ENCODE measurements at regions not wholly inside any gene's neighbourhood (a gene's known extent, or its start where the extent isn't known, plus 50 kb on each side); places are given as distances from the start of the nearest gene placed in this dataset.

- no peak for TF ChIP-seq CTCF (conservative IDR thresholded peaks at IDR 0.05)
- H3K27ac Mint-ChIP-seq (ENCODE audit: unreplicated experiment) = no peak overlapping the region
- H3K4me1 Mint-ChIP-seq = peaks cover 8% of the 10 kb centered on the region
- DNase-seq (ENCODE audit: low read depth, low spot score) = no peak
- H3K9me3 Mint-ChIP-seq = peaks cover 4% of the 10 kb centered on the region
- H3K36me3 Mint-ChIP-seq (ENCODE audit: low read depth) = no peaks in the 10 kb centered on the region
- H3K4me3 Mint-ChIP-seq = no peak overlapping the region
- H3K27me3 Mint-ChIP-seq (ENCODE audit: low read depth) = no peaks in the 10 kb centered on the region
These were observed 93.3 kb upstream of the SPRED2 start for GRCh38 chr2:65525616-65526231.

GRCh38 chr2:65522922-65523321 lies 90.5 kb upstream of the SPRED2 start:
- H3K9me3 Mint-ChIP-seq = peaks cover 14% of the 10 kb centered on the region
- H3K4me1 Mint-ChIP-seq = peaks cover 8% of the 10 kb centered on the region
- TF ChIP-seq CTCF (conservative IDR thresholded peaks at IDR 0.05) = no peak
- H3K4me3 Mint-ChIP-seq = no peak overlapping the region
- no peaks in the 10 kb centered on the region for H3K27me3 Mint-ChIP-seq (ENCODE audit: low read depth)
- no peak for DNase-seq (ENCODE audit: low read depth, low spot score)
- no peak overlapping the region for H3K27ac Mint-ChIP-seq (ENCODE audit: unreplicated experiment)
- H3K36me3 Mint-ChIP-seq (ENCODE audit: low read depth) = peaks cover 3% of the 10 kb centered on the region

- no peak for DNase-seq (ENCODE audit: low read depth, low spot score)
- TF ChIP-seq CTCF (conservative IDR thresholded peaks at IDR 0.05) = no peak
- no peak overlapping the region for H3K4me3 Mint-ChIP-seq
- H3K9me3 Mint-ChIP-seq = peaks cover 14% of the 10 kb centered on the region
- H3K36me3 Mint-ChIP-seq (ENCODE audit: low read depth) = peaks cover 3% of the 10 kb centered on the region
- no peak overlapping the region for H3K27ac Mint-ChIP-seq (ENCODE audit: unreplicated experiment)
- no peaks in the 10 kb centered on the region for H3K4me1 Mint-ChIP-seq
- no peaks in the 10 kb centered on the region for H3K27me3 Mint-ChIP-seq (ENCODE audit: low read depth)
These were observed 86.4 kb upstream of the SPRED2 start for GRCh38 chr2:65518751-65519150.

DNA sequence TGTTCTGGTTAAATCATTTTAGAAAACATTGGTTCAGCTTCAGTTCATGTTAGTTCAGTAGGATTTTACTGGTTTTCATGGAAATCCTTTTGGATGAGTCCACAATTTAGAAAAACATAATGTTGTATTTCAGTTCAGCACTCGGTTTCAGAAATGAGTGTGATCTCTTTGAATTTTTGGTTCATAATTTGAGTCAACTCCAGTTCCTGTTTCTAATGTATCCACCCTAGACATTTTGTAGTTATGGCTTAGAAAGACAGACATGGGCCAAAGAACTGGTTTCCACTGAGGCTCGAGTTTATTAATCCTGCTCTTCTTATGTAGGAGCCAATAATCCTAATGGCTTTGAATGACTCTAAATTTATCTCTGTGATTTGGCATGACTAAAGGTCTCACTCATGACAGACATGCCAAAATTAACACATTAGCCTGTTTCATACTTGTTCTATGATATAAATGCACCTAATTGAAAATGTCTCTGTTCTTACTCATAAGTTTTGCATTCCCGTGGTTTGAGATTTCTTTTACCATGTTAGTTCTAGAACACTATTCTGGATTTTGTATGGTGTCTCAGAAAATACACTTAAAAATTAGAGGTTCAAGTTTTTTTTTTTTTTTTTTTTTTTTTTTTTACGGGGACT lies 82.3 kb upstream of the SPRED2 start:
- Mint-ChIP-seq H3K4me3 (no peak overlapping the region), H3K27ac (ENCODE audit: unreplicated experiment) (no peak overlapping the region), H3K36me3 (ENCODE audit: low read depth) (peaks cover 5% of the 10 kb centered on the region), H3K27me3 (ENCODE audit: low read depth) (no peaks in the 10 kb centered on the region), H3K4me1 (no peaks in the 10 kb centered on the region), H3K9me3 (peaks cover 7% of the 10 kb centered on the region)
- DNase-seq (ENCODE audit: low read depth, low spot score) = no peak
- TF ChIP-seq CTCF (conservative IDR thresholded peaks at IDR 0.05) = no peak

DNA sequence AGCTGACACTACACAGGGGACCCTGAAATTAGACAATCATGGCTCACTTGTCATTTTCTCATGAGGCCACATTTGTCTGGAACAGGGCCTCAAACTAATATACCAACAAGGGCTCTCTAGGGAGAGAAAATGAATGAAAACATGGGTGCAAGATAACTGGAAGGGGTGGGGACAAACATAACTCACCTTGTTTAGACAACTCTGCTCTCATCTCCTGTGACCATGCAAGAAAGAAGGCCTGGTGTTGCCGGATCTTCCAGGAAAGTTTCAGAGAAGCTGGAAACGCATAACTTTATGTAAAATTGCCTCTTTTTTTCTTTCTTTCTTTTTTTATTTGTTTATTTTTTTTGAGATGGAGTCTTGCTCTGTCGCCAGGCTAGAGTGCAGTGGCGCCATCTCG lies 80.4 kb upstream of the SPRED2 start:
- Mint-ChIP-seq H3K4me3 (no peak overlapping the region), H3K4me1 (no peaks in the 10 kb centered on the region), H3K36me3 (ENCODE audit: low read depth) (peaks cover 5% of the 10 kb centered on the region), H3K9me3 (peaks cover 6% of the 10 kb centered on the region), H3K27me3 (ENCODE audit: low read depth) (no peaks in the 10 kb centered on the region), H3K27ac (ENCODE audit: unreplicated experiment) (no peak overlapping the region)
- no peak for TF ChIP-seq CTCF (conservative IDR thresholded peaks at IDR 0.05)
- no peak for DNase-seq (ENCODE audit: low read depth, low spot score)

Measured in neural crest cell (in vitro differentiated cells).